Bronchial epithelial cell (primary cell): ENCODE measurements at regions not wholly inside any gene's neighbourhood (a gene's known extent, or its start where the extent isn't known, plus 50 kb on each side); places are given as distances from the start of the nearest gene placed in this dataset.
A peak's percentile ranks its signal among the peaks of the same experiment; 100 is the strongest.
"Not testable (repeated sequence)": the region's sequence is repeated elsewhere in the genome, so short reads cannot be mapped to it uniquely, and the experiment has no call there.

Source experiments
- DNase-seq: peaks from one replicate; pipeline ENCODE4 v3.0.0-alpha.2; 2010; ENCODE audit warnings: low read depth
- FAIRE-seq: peaks from 2 replicates; lab custom pipeline; 2011; peaks lifted over from hg19 to GRCh38; lab: Jason Lieb, UNC
- H3K27me3 ChIP-seq: 2 replicates; pipeline ENCODE4 v1.5.1; 2011; ENCODE audit warnings: low read length; ENCODE audit not compliant: control insufficient read depth, insufficient read depth
- H3K36me3 ChIP-seq: 2 replicates; pipeline ENCODE4 v1.5.1; 2011; ENCODE audit warnings: low read length; ENCODE audit not compliant: control insufficient read depth, insufficient read depth
- H3K4me3 ChIP-seq: 2 replicates; pipeline ENCODE4 v1.5.1; 2011; ENCODE audit warnings: mild to moderate bottlenecking, low read depth, low read length, control low read depth
- CTCF ChIP-seq: IDR thresholded peaks from 2 replicates; pipeline ENCODE4 v1.5.1; 2011; ENCODE audit warnings: mild to moderate bottlenecking, moderate library complexity, low read length, control low read depth, inconsistent platforms; ENCODE audit not compliant: insufficient read depth, severe bottlenecking

GRCh38 chr16:27649021-27649420 is 99.1 kb downstream of the KATNIP start:
- Histone ChIP-seq H3K27me3 (no peaks in the 10 kb centered on the region), H3K36me3 (peaks cover 2% of the 10 kb centered on the region), H3K4me3 (no peak overlapping the region)
- no peak for TF ChIP-seq CTCF
- DNase-seq (no peak), FAIRE-seq (no peak)

GRCh38 chr16:27650073-27650701 is 100.2 kb downstream of the KATNIP start:
- H3K4me3 ChIP-seq, result no peak overlapping the region
- peaks cover 2% of the 10 kb centered on the region for H3K36me3 ChIP-seq
- no peaks in the 10 kb centered on the region for H3K27me3 ChIP-seq
- no peak for TF ChIP-seq CTCF
- FAIRE-seq, result no peak
- DNase-seq, result peak; percentile 45

- Histone ChIP-seq H3K36me3 (peaks cover 2% of the 10 kb centered on the region), H3K27me3 (no peaks in the 10 kb centered on the region), H3K4me3 (no peak overlapping the region)
- no peak for TF ChIP-seq CTCF
- DNase-seq, result no peak
- no peak for FAIRE-seq
These were observed 101.4 kb downstream of the KATNIP start for GRCh38 chr16:27651301-27651700.

GRCh38 chr16:27657811-27658210 is 107.9 kb downstream of the KATNIP start:
- H3K27me3 ChIP-seq, result no peaks in the 10 kb centered on the region
- no peaks in the 10 kb centered on the region for H3K36me3 ChIP-seq
- H3K4me3 ChIP-seq, result no peak overlapping the region
- DNase-seq (no peak), FAIRE-seq (no peak)
- TF ChIP-seq CTCF, result no peak

- H3K4me3 ChIP-seq, result no peak overlapping the region
- TF ChIP-seq CTCF, result no peak
- no peaks in the 10 kb centered on the region for H3K36me3 ChIP-seq
- H3K27me3 ChIP-seq, result no peaks in the 10 kb centered on the region
- DNase-seq (no peak), FAIRE-seq (no peak)
These were observed 110.6 kb downstream of the KATNIP start for GRCh38 chr16:27660507-27660906.

GRCh38 chr16:27663235-27663634 is 113.3 kb downstream of the KATNIP start:
- H3K36me3 ChIP-seq, FAIRE-seq, H3K27me3 ChIP-seq, H3K4me3 ChIP-seq, DNase-seq: not testable (repeated sequence)
